ENCODE measurements at regions not wholly inside any gene's neighbourhood (a gene's known extent, or its start where the extent isn't known, plus 50 kb on each side); places are given as distances from the start of the nearest gene placed in this dataset.

- no peak for TF ChIP-seq CTCF (IDR thresholded peaks at IDR 0.05; ENCODE audit: low read depth, low read length, missing input control)
- TF ChIP-seq REST (IDR thresholded peaks at IDR 0.05) = no peak
- TF ChIP-seq TAF1 (conservative IDR thresholded peaks at IDR 0.05) = no peak
- no peak for TF ChIP-seq HNF4G (IDR thresholded peaks at IDR 0.05)
- no peak for TF ChIP-seq ATF3 (IDR thresholded peaks at IDR 0.05)
- TF ChIP-seq JUND (IDR thresholded peaks at IDR 0.05) = no peak
- TF ChIP-seq RAD21 (IDR thresholded peaks at IDR 0.05) = no peak
- no peak for TF ChIP-seq MAX (IDR thresholded peaks at IDR 0.05)
- TF ChIP-seq YY1 (IDR thresholded peaks at IDR 0.05) = no peak
- TF ChIP-seq SP1 (IDR thresholded peaks at IDR 0.05) = no peak
- no peak for TF ChIP-seq FOXA1 (IDR thresholded peaks at IDR 0.05)
Observed at GRCh38 chr12:25723921-25724491, 170.9 kb upstream of the LMNTD1 start.

All from liver (tissue), 3 donors.